Astrocyte (in vitro differentiated cells and primary cell): ENCODE measurements at regions not wholly inside any gene's neighbourhood (a gene's known extent, or its start where the extent isn't known, plus 50 kb on each side); places are given as distances from the start of the nearest gene placed in this dataset.

Source experiments
- CTCF ChIP-seq: IDR thresholded peaks from 2 replicates; pipeline ENCODE4 v1.5.1; 2011; ENCODE audit warnings: low read depth, mild to moderate bottlenecking, inconsistent platforms, low read length, moderate library complexity; ENCODE audit not compliant: insufficient read depth
- EZH2 ChIP-seq: IDR thresholded peaks from 2 replicates; pipeline ENCODE4 v1.6.1; 2012; ENCODE audit warnings: mild to moderate bottlenecking, low read length, inconsistent platforms; ENCODE audit not compliant: insufficient read depth

GRCh38 chr9:129383019-129383560 is 205.0 kb upstream of the IER5L start:
- TF ChIP-seq CTCF (no peak), EZH2 (no peak)
